GM21367 (cell line): ENCODE measurements at regions not wholly inside any gene's neighbourhood (a gene's known extent, or its start where the extent isn't known, plus 50 kb on each side); places are given as distances from the start of the nearest gene placed in this dataset.

Source experiments
- ATAC-seq: cut with Tn5 transposase; IDR thresholded peaks from one replicate; pipeline ENCODE4 v1.9.1; 2021; ENCODE audit not compliant: unreplicated experiment

DNA sequence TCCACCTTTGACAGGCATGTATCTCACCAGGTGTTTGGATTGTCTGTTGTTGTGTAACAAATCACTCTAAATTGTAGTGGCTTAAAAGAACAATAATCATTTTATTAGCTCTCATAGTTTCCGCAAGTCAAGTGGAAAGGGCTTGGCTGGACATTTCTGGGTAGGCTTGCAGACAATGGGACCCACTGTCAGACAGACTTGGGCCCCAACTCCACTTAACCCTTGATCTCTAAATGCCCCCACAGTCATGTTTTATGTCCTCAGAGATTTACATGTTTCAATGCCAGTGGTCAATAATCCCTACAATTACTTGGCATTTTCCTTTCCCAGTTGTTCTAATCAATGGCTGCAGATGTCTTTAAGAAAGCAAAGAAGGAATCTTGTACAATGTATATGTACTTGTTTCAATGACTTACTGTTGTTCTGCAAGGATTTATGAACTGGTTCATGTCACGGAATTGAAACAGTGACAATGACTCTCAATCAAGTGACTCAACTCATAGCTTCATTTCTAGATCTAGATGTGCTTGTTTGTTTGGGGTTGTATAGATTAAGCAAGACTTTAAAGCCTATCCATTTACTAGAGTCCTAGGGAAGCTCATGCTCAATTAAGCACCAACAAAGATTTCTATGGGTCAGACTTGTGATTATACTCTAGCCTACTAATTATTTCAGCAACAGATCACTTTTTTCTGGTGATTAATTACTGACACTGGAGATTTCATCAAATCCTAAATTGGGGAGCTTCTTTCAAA, 510.1 kb upstream of the NBEA start:
- ATAC-seq = no peak

DNA sequence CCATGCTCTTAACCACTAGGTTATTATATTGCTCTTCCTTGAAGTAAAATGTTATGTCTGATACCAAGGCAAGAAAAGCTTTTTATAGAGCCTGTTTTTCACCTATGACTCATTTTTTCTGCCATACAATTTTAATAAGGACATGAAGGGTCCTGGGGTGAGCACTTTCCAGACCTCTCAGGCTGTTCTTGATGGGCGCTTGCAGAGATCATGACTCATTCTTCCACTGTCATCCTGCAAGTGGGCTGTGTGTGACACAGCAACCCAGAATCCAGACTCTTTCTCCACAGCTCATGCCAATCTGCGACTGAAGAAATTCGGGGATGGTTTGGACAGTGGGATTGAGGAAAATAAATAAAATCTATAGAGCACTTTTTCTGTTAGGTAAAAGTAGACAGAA, 506.7 kb upstream of the NBEA start:
- no peak for ATAC-seq

DNA sequence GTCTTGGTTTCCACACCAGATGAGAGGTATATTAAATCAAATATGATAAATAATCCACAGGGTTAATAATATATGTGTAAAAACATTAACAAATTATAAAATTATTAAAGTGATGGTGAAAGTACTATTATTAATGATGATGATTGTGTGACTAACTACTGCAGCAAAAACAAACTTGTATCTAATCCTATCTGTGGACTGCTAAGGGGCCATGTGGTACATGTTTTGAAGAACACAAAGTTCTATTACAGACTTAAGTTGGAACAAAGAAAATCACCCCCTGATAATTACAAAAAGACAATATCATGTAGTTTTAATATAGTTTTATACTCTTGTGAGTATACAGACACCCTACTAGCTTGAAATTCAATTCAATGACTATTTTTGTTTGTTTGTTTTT, 504.2 kb upstream of the NBEA start:
- no peak for ATAC-seq

DNA sequence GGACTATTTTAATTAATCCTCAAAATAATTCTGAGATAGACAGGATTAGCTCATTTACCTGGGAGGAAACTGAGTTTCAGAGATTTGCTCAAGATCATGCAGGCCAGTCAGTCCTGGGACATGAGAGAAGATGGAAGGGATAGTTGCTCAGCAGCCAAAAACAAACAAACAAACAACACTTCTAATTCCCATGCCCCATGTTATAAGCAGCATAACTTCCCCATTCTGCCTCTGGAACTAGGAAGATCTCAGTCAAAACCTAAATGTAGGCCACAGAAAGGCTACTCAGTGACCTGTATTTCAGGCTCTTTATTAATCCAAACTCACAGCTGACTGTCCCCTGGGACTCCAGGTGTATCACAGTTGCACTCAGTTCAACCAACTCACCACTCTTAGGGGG, 489.2 kb upstream of the NBEA start:
- ATAC-seq = no peak

DNA sequence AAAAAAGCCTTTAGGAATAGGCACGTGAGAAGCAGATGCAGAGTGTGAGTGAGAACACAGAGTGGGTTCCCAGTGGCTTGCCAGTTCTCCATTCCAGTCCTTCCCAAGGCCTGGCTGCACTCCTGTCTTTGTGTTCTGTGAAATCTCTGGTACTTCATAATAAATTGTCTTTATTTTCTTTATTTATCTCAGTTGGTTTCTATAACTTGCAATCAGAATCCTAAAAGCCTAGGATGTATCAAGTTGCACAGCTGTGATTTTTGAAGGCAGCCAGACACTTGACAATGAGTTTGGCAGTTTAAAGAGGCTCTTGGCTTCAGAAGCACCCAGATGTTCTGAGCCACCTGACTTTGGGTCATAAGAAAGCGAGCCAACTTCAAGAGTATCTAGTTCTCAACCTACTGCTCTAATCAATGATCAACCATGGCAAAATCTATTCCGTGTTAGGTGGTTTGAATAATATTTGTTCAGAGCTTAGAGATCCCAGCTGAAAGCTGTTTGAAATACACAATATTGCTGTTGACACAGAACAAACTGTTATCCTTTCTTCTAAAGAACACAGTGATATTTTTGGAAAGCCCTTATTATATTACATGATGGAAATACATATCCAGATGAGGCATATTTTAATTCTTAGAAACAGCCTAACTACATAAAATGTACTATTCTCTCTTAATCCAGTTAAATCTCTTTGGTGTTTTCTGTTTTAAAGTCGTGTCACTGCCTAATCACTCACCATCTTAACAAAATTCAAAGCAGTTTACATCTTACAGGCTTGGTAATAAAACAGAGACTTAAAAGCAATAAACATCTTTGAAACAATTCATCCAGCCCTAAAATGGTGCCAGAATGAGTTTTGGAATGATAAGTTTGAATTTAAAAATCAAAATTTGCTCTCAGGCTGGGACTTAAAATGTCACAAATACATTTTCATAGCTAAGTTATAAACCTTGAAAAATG, 483.0 kb upstream of the NBEA start:
- ATAC-seq = no peak

DNA sequence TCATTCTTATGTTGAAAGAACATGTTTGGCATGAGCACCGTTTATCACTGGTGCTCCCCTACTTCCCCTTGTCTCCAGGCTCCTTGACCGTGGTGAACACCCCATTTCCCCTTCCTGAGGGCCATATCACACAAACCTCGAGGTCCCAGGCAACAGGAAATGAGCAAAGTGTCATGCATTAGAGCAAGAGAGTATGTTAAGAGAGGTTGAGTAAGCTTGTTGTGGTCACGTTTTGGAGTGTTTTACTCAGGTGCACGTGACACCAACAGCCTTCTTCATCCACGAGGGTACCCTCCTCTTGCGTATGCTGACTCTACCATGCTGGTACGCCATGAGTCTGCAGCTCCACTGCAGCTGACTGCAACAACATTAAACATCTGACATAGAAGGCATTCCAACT, 482.2 kb upstream of the NBEA start:
- ATAC-seq = no peak

DNA sequence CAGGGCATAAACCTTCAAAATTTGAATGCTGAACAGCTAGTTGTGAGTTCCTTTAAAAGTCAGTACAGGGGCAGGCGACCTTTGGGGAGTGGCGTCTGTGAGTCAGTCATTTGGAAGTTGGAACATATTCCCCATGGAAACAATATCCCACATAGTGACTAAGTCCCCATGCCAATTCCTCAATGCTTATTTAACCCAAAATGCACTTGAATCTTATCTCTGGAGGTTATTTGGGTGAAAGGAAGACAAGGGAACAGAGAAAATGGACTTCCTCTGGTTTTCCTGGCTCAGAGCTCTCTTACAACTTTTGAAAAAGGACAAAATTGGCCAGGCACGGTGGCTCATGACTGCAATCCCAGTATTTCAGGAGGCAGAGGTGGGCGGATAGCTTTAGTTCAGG, 479.2 kb upstream of the NBEA start:
- ATAC-seq = no peak

DNA sequence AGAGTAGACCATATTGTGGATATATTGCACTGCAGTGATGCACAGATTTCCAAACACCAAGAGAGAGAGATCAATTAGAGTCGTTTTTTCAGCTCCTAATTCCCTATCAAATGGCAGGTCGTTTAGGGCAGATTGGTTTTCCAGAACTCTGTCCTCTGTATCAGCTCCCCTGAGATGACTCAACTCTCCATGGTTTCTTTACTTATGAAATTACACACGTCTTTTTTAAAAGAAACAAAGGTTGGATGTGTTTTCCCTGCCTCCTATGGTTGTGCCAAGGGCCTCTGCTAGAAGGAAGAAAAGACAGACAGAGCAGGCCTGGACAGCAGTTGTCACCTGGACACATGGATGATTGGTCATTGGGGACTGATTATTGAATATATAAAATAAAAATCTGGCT, 478.1 kb upstream of the NBEA start:
- no peak for ATAC-seq

DNA sequence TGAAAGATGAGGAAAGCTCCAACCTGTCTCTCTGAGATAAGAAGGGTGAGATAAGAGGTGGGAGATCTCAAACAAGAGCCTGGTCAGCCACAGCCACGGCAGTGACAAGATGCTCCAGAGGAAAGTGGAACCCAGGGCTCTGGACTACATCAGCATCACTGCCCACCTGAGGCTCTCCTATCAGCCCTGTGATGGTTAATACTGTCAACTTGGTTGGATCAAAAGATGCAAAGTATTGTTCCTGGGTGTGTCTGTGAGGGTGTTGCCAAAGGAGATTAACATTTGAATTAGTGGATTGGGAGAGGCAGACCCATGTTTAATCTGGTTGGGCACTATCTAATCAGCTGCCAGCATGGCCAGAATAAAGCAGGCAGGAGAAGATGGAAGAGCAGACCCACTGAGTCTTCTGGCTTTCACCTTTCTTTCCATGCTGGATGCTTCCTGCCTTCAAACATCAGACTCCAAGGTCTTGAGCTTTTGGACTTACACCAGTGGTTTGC, 476.6 kb upstream of the NBEA start:
- no peak for ATAC-seq

DNA sequence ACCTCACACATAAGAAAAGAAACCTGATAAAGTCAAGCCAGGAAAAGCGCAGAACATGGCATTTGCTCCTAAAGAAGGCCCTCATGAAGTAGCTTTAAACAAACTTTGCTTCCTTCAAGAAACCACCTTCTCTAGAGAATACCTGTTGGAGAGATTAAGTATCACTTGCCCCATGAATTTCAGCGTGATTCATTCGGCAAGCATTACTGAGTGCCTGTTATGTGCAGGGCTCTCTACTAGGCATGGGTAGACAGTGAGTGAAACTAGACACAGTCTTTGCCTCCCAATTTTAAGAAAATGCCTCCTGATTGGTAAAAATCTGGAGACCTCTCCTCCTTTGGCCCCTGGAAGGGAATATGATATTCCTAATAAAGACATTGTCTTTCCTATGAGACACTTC, 475.8 kb upstream of the NBEA start:
- ATAC-seq = no peak

DNA sequence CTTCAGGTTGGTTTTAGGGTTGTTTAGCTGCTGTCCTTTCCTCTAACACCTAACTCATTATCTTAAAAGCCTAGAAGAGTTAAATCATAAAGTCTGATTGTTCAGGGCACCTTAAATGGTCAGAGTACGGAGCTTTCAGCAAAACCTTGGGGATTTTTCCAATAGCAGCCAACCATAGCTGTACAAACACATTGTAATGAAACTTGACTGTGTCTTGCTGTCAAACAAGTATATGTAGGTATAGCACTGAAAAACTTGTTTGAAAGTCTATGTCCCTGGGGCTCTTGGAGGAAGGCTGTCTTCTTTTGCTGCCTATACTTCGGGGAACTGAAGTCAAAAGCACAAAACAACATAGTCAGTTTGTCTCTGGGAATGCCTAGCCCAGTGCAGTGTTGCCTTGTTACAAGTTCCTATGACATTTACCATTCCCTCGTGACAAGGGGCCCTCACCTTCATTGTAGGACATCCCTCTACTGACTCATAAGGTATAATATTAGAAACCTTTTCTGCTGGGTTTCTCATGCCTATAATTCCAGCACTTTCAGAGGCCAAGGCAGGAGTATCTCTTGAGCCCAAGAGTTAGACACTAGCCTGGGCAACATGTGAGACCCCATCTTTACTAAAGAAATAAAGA, 474.5 kb upstream of the NBEA start:
- ATAC-seq = no peak

DNA sequence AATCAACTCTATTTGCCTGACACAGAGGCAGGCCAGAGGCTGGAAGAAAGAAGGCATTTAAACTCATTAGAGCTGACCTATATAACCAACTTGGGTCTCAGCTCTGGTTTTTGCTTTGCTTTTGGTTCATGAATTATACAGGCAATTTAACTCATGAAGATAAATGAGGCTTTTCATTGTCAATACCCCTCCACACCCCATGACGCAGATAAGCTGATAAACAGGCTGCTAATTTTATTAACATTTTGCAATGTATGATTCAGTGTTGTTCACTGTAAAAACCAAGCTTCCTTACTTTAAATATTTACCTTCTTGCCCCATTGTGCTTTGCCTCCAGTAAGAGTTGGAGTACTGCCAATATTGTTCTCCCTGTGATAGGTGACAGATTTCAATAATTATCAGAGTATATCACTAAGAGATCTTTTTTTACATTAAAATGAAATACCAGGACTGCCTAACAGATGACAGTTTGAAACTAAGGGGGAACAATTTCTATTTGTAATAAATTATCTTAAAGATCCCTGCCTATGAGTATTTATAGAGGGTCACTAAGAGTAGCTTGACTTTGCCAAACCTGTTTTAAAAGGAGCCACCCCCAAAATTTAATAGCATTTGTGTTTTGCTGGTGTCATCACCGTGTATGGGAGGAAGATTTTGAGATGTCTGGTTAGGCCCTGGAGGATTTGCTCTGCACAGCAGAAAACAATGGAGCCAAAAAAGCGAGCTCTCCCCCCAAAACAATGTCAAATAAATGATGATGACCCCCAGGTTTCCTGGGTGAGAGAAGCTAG, 472.7 kb upstream of the NBEA start:
- ATAC-seq = no peak

DNA sequence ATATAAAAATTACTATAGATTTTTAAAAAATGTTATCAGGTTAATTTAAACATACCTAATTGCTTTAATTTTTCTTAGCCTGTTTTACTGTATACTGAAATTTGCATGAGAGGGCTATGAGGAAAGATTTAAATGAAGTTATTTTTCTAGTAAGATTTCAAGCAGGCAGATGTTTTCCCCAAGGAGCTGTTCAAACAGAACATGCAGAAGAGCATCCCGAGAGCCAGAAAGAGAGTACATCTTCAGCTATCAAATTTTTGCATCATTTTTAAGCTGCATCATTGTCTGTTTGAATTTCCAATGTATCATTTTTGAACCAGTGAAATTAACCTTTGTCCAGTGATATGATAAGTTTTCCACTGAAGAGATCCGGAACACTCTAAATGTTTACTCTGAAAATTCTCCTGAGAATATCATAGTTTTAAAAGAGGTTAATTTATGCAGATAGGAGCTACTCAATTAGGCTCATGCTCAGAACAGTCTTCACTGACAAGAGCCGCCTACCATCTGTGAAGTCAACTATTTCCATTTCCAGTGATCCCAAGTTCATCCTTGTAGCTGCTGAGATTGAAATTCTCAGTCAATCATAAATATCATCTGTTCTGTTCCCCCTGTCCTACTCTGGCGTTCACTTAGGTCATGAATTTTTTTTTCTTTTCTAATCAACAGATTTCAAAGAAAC, 467.7 kb upstream of the NBEA start:
- no peak for ATAC-seq

DNA sequence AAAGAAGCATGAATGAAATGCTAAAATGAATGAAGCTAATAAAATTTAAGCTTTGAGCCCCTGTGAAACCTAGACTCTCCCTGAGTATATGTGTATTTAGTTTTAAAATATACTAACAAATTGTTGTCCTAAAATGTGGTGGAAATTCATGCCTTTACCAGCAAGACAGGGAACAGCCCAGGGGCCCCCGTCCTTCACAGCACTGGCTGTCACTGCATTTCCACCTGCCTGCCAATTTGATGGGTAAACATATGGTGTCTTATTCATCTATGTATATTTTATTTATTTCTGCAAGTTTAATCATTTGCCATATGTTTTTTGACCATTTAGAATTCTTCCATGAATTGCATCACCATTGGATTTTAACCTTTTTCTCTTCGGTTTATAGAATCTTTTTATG, 463.7 kb upstream of the NBEA start:
- no peak for ATAC-seq

DNA sequence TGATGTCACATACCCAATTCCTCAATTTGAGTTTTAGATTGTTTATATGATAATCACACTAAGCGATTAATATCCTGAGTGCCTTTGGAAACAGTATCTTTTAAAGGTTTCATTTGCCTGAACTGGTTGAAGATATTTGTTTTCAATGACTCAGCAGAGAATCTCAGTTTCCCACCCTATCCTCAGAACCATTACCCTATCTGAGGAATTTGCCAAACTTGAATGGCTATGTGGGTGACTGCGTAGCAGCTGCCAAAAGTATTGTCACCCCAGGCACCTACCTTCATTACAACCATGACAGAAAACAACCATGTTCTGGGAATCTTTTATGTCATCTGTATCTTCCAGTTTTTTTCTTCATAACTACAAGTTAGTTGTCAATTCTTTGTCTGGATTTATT, 440.1 kb upstream of the NBEA start:
- no peak for ATAC-seq

DNA sequence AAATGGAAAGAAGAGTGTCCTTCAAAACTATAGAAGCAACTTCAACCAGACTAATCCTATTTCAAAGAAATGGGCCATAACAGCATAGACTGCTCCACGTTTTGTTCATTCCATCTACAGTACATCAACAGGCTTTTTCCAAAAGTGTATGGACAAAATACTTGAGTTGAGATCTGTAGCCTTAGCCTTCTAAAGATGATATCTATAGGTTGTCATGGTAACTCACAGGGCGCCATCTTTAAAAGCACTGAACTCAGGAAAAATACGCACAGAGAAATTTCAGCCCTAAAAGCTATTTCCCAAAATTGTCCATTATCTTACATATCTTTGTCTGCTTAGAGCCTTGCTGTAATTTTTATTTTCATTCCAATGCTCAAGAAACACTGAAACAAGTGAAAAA, 439.4 kb upstream of the NBEA start:
- ATAC-seq = no peak

DNA sequence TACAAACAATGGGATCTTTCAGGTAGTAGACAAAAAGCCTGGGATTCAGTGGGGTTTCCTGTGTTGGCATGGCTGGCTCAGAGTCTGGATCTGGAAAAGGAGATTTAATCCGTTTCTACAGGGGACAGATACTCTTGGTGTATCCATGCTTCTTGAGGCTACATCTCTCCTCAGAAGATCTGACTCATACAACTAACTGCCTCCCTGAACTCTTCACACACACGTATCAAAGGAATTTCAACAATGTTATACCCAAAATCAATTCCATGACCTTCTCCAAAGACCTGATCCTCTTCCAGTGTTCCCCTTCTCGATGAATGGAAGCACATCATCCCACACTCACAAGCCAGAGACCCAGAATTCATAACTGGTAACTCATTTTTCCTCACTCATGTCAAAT, 435.3 kb upstream of the NBEA start:
- no peak for ATAC-seq

DNA sequence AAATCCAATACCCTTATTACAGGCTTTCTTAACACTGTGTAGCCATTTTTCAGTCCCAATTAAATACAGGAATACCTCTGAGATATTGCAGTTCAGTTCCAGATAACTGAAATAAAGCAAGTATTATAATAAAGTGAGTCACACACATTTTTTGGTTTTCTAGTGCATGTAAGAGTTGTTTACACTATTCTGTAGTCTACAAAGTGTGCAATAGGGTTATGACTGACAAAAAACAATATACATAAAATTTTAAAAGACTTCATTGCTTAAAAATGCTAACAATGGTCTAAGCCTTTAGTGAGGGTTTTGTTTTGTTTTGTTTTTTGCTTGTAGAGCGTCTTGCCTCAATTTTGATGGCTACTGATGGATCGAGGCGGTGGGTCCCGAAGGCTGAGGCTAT, 434.4 kb upstream of the NBEA start:
- no peak for ATAC-seq

DNA sequence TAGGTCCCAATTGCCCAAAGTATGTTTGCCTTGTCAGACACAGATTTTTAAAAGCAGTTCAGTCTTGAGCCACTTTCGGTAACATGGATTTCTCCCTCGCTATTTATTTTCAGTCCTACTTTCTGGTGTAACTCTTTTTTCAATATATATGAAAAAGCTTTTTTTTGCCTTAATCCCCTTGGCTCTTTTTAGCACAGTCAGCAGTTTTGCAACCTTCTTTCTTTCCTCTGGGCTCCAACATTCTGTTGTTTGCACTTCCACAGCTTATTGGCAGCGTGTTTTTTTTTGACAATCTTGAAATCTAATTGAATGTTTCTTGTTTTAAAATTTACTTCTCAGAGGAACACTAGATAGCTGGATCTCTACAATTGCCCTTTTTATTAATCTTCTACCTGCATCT, 429.3 kb upstream of the NBEA start:
- ATAC-seq = no peak

DNA sequence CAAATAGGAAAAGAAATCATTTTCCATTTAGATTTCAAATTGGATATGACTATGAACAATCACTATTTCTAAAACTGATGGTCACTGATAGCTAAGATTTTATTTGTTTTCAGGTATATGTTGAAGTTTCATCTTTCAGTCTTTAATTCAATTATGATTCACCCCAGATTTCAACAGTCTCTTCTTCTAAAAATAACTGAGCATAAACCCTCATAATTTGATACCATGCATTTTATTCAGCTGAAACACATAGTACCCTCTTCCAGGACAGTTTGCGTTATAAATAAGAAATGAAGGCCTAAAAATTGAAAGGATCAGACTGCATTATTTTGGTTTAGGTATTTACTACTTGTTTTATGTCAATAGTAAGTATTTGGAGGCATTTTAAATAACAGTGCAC, 428.5 kb upstream of the NBEA start:
- ATAC-seq = no peak
